ENCODE measurements at regions not wholly inside any gene's neighbourhood (a gene's known extent, or its start where the extent isn't known, plus 50 kb on each side); places are given as distances from the start of the nearest gene placed in this dataset.

DNA sequence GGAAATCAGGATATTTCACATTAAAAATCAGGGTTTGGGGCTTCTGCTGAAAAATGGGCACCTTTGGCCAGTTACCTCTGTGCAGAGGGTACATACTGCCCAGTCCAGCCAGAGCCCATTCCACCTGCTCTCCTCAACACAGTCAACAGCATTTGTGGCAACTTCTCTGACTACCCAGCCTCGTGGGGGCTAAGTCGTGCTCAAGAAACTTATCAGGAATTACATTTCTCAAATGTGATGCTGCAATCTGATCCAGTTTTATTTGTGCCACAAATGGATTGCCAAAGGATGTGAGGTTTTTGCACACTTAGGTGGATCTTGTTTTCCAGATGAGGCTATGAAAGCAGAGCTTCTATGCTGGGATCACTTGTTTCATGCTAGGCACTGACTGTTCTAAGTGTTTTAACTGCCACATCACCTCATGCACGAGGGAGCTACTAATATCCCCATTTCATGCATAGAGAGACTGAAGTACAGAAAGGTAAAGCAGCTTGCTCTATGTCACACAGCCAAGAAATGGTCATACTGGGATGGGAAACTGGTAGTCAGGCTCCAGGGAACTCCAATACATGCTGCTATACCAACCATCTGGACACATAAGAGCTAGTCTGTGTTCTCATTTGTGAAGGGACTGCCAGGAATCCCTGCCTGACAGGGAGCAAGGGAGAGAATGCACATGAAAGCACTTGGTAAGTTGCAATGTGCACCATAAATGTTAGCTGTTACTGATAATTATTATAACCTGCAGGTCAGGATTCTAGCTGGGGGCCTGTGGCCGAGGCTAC, 89.0 kb upstream of the HK2 start:
- TF ChIP-seq POLR2AphosphoS5 (IDR thresholded peaks at IDR 0.05; ENCODE audit: low read depth, low read length) (no peak), POLR2A (IDR thresholded peaks at IDR 0.05; ENCODE audit: low read depth, low read length) (no peak), SPI1 (IDR thresholded peaks at IDR 0.05; ENCODE audit: low read depth, low read length) (no peak), TAF1 (IDR thresholded peaks at IDR 0.05; ENCODE audit: low read depth, low read length) (no peak), PAX5 (IDR thresholded peaks at IDR 0.05; ENCODE audit: insufficient read depth, low read length, severe bottlenecking) (no peak)
